ENCODE measurements at regions not wholly inside any gene's neighbourhood (a gene's known extent, or its start where the extent isn't known, plus 50 kb on each side); places are given as distances from the start of the nearest gene placed in this dataset.
A peak's percentile ranks its signal among the peaks of the same experiment; 100 is the strongest.

- no peak for TF ChIP-seq CTCF (IDR thresholded peaks at IDR 0.05; ENCODE audit: insufficient read depth, low read depth, low read length, missing control alignments)
- no peak for DNase-seq (ENCODE audit: low read depth)
- no peak overlapping the region for H3K4me3 ChIP-seq (ENCODE audit: low read length)
These were observed 1196.7 kb upstream of the CITED2 start for GRCh38 chr6:140571145-140571544.

DNA sequence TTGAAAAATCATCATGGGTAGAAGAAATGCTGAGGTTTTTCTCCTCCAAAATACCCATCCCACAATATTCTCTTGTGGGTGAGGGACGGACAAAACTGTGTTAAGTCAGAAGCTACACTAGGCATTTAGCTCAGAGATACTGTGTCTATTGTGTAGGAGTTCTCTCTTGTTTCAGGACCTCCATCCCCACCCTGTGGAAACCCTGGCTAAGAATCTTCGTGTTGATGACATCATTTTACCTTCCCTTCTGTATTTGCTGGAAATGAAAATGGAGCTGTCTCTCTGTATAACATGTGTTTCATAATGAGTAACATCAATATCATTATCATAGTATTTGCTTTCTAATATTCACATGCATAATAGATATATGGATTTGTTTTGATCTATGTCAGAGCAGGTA is 1193.0 kb upstream of the CITED2 start:
- no peak for TF ChIP-seq CTCF (IDR thresholded peaks at IDR 0.05; ENCODE audit: insufficient read depth, low read depth, low read length, missing control alignments)
- no peak for DNase-seq (ENCODE audit: low read depth)
- no peak overlapping the region for H3K4me3 ChIP-seq (ENCODE audit: low read length)

DNA sequence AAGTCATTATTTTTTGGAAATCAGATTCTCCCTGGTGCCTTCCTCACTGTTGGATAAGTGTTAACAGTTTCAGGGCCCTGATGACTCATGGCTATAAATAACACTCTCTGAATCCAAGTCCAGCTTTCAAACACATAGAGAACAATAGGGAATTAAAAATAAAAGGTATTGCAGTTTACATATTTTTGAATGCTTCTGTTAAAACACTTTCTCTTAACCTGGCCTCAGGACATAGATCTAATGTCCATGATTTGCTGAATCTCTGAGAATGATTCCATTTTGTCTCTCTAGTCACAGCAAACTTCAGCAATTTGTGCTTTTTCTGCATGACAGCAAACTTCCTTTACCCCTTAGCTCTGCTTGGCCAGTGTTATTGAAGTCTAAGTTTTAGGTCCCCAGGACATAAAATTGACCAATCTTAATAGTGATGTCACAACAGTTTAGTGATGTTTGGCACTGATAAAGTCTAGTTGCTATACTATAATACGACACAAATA is 1192.4 kb upstream of the CITED2 start:
- peak; percentile 57 for DNase-seq (ENCODE audit: low read depth)
- TF ChIP-seq CTCF (IDR thresholded peaks at IDR 0.05; ENCODE audit: insufficient read depth, low read depth, low read length, missing control alignments) = no peak
- H3K4me3 ChIP-seq (ENCODE audit: low read length) = no peak overlapping the region

- TF ChIP-seq CTCF (IDR thresholded peaks at IDR 0.05; ENCODE audit: insufficient read depth, low read depth, low read length, missing control alignments) = no peak
- no peak overlapping the region for H3K4me3 ChIP-seq (ENCODE audit: low read length)
- no peak for DNase-seq (ENCODE audit: low read depth)
These were observed 1189.3 kb upstream of the CITED2 start for GRCh38 chr6:140563728-140564127.

GRCh38 chr6:140561701-140562100 is 1187.3 kb upstream of the CITED2 start:
- TF ChIP-seq CTCF (IDR thresholded peaks at IDR 0.05; ENCODE audit: insufficient read depth, low read depth, low read length, missing control alignments) = no peak
- H3K4me3 ChIP-seq (ENCODE audit: low read length) = no peak overlapping the region

DNA sequence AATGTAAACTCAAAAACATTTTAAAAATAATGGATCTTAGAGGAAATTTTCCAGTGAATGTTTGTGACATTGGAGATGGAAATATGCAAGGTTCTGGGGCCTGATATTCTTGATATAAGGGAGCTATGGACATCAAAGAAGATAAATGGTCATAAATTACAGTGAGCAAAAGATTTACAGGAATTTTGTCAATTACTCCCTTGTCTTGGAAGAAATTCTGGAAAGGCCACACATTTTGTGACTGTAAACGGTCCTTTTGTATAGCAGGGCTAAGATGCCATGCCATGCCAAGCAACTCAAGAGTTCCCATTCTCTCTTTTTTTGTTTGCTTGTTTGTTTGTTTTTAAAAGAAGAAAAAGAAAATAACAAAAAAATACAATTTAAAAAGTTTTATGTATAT is 1186.2 kb upstream of the CITED2 start:
- no peak overlapping the region for H3K4me3 ChIP-seq (ENCODE audit: low read length)
- no peak for DNase-seq (ENCODE audit: low read depth)
- no peak for TF ChIP-seq CTCF (IDR thresholded peaks at IDR 0.05; ENCODE audit: insufficient read depth, low read depth, low read length, missing control alignments)

More at GRCh38 chr6:140561701-140562100, 1187.3 kb upstream of the CITED2 start:
- no peak for DNase-seq (ENCODE audit: low read depth)

GRCh38 chr6:140559458-140559857 is 1185.0 kb upstream of the CITED2 start:
- TF ChIP-seq CTCF (IDR thresholded peaks at IDR 0.05; ENCODE audit: insufficient read depth, low read depth, low read length, missing control alignments) = no peak
- no peak for DNase-seq (ENCODE audit: low read depth)
- H3K4me3 ChIP-seq (ENCODE audit: low read length) = no peak overlapping the region

Data from epithelial cell of esophagus (primary cell).